K562 (cell line): ENCODE measurements at regions not wholly inside any gene's neighbourhood (a gene's known extent, or its start where the extent isn't known, plus 50 kb on each side); places are given as distances from the start of the nearest gene placed in this dataset.

Source experiments
- ATAC-seq: fragments of 200-7000 bp; cut with Tn5 transposase; 3 replicates; pipeline ENCODE4 v1.9.1; 2020; ENCODE audit warnings: moderate library complexity
- BruUV-seq: library from RNA; stranded (reverse); fragments of 400-500 nt; replicated peaks from 2 replicates; lab custom pipeline; 2021; lab: Mats Ljungman, UMichigan
- CTCF ChIA-PET: fragments of 300-600 bp; formaldehyde crosslinking; extraction: SDS; loops from one replicate; lab custom pipeline; 2021; ENCODE audit warnings: low intra/inter-chr PET ratio; lab: Yijun Ruan, JAX
- POLR2A ChIA-PET: fragments of 300-600, 350-650 bp; sonication (Branson Sonifier 250); formaldehyde crosslinking; extraction: SDS; loops from one replicate; lab custom pipeline; 2021; ENCODE audit warnings: antibody characterized with exemption, inconsistent platforms; lab: Yijun Ruan, JAX
- DNase-seq, 4 experiments: peaks; one replicate each; pipeline versions ENCODE4 v3.0.0 to v3.0.0-alpha.2; 2011 to 2018; ENCODE audit warnings: low spot score in 3 of 4, mixed read lengths in 3 of 4; ENCODE audit errors: extremely low read depth in 1 of 4
- FAIRE-seq: peaks from 2 replicates; lab custom pipeline; 2011; peaks lifted over from hg19 to GRCh38; lab: Jason Lieb, UNC
- H2AFZ ChIP-seq: 2 replicates; pipeline ENCODE4 v1.6.0; 2011; ENCODE audit warnings: low read depth, low read length, control low read depth, inconsistent platforms
- H3K27ac ChIP-seq: fragments of 200-600 bp; 3 replicates; pipeline ENCODE4 v1.8.0; 2011; ENCODE audit warnings: low read depth, mild to moderate bottlenecking, control low read depth, inconsistent platforms, low read length, moderate library complexity, mixed read lengths; ENCODE audit errors: extremely low read depth
- H3K27me3 ChIP-seq, 2 experiments: fragments of 300-600 bp in 1 of 2; 2 replicates in 1 of 2; 3 replicates in 1 of 2; pipeline versions ENCODE4 v1.6.0 to v1.8.0; 2011; ENCODE audit warnings: inconsistent platforms in 2 of 2, low read length in 2 of 2, mild to moderate bottlenecking in 1 of 2, mixed read lengths in 1 of 2, moderate library complexity in 1 of 2; ENCODE audit not compliant: control insufficient read depth in 2 of 2, insufficient read depth in 2 of 2
- H3K36me3 ChIP-seq: fragments of 300-600 bp; 3 replicates; pipeline ENCODE4 v1.8.0; 2011; ENCODE audit warnings: mild to moderate bottlenecking, low read length, inconsistent platforms; ENCODE audit not compliant: control insufficient read depth, insufficient read depth
- H3K4me1 ChIP-seq, 2 experiments: fragments of 200-600 bp in 1 of 2; replicated peaks in 1 of 2; 2 replicates in 1 of 2; 3 replicates in 1 of 2; pipeline versions ENCODE4 v1.5.1 to v1.8.0; 2011; ENCODE audit warnings: inconsistent platforms in 2 of 2, low read length in 2 of 2, mild to moderate bottlenecking in 1 of 2, mixed read lengths in 1 of 2, moderate library complexity in 1 of 2; ENCODE audit not compliant: control insufficient read depth in 2 of 2, insufficient read depth in 2 of 2
- H3K4me2 ChIP-seq: 2 replicates; pipeline ENCODE4 v1.6.1; 2011; ENCODE audit warnings: low read length, control low read depth, inconsistent platforms, mixed read lengths; ENCODE audit not compliant: insufficient read depth
- H3K4me3 ChIP-seq: fragments of 200-600 bp; sonication (generic), shearing (Covaris generic); 2 replicates; pipeline ENCODE4 v1.5.1; 2016; ENCODE audit warnings: control low read depth, inconsistent platforms
- H3K79me2 ChIP-seq: fragments of 200-600 bp; 3 replicates; pipeline ENCODE4 v1.8.0; 2011; ENCODE audit warnings: low read length, inconsistent platforms; ENCODE audit not compliant: control insufficient read depth, insufficient read depth
- H3K9ac ChIP-seq, 2 experiments: 2 replicates each; pipeline versions ENCODE4 v1.6.0 to v1.6.1; 2011; ENCODE audit warnings: low read depth in 2 of 2, low read length in 2 of 2, control low read depth in 1 of 2, inconsistent platforms in 1 of 2, mild to moderate bottlenecking in 1 of 2, mixed read lengths in 1 of 2; ENCODE audit not compliant: insufficient read depth in 1 of 2
- H3K9me1 ChIP-seq: one replicate; pipeline ENCODE4 v1.6.0; 2011; ENCODE audit warnings: inconsistent platforms, mild to moderate bottlenecking, low read length, moderate library complexity; ENCODE audit not compliant: control insufficient read depth, insufficient read depth
- H3K9me3 ChIP-seq: replicated peaks from 2 replicates; pipeline ENCODE4 v1.5.1; 2011; ENCODE audit warnings: low read depth, low read length, inconsistent platforms; ENCODE audit not compliant: control insufficient read depth, insufficient read depth
- H4K20me1 ChIP-seq: replicated peaks from 2 replicates; pipeline ENCODE4 v1.6.1; 2011; ENCODE audit warnings: low read length, inconsistent platforms, mixed read lengths; ENCODE audit not compliant: control insufficient read depth, insufficient read depth
- CHD1 ChIP-seq: fragments of 200-600 bp; sonication (generic); IDR thresholded peaks from one replicate; pipeline ENCODE4 v1.6.1; 2012; ENCODE audit warnings: mild to moderate bottlenecking, moderate library complexity, low read length, inconsistent platforms
- CUX1 ChIP-seq: fragments of 200-800 bp; sonication (Bioruptor generic); IDR thresholded peaks from 2 replicates; pipeline ENCODE4 v1.6.1; 2016; ENCODE audit warnings: missing genetic modification characterization, missing compliant biosample characterization
- HES1 ChIP-seq: fragments of 450-650 bp; IDR thresholded peaks from 2 replicates; pipeline ENCODE4 v1.6.1; 2016; ENCODE audit warnings: low read depth, mild to moderate bottlenecking, moderate library complexity
- ID3 ChIP-seq, 2 experiments: fragments of 250-450 bp in 1 of 2; fragments of 450-650 bp in 1 of 2; sonication (Bioruptor Pico) in 1 of 2; IDR thresholded peaks; 2 replicates each; pipeline versions ENCODE4 v1.6.1 to v1.8.0; 2016 to 2021; ENCODE audit warnings: mild to moderate bottlenecking in 2 of 2, moderate library complexity in 2 of 2, missing compliant biosample characterization in 1 of 2, missing genetic modification characterization in 1 of 2
- MED1 ChIP-seq: sonication (generic); formaldehyde crosslinking; IDR thresholded peaks from 2 replicates; pipeline ENCODE4 v1.8.1; 2023; ENCODE audit warnings: missing genetic modification reagents, borderline replicate concordance
- MIER1 ChIP-seq: fragments of 450-650 bp; IDR thresholded peaks from 2 replicates; pipeline ENCODE4 v1.6.1; 2016; ENCODE audit warnings: antibody characterized with exemption, mild to moderate bottlenecking, low read depth
- MTA2 ChIP-seq: fragments of 450-650 bp; IDR thresholded peaks from 2 replicates; pipeline ENCODE4 v1.6.1; 2016; ENCODE audit warnings: low read depth
- NFATC3 ChIP-seq: fragments of 450-650 bp; IDR thresholded peaks from 2 replicates; pipeline ENCODE4 v1.6.1; 2017; ENCODE audit warnings: mild to moderate bottlenecking
- WHSC1 ChIP-seq: IDR thresholded peaks from one replicate; pipeline ENCODE4 v1.6.1; 2012; ENCODE audit warnings: low read length, control low read depth, inconsistent platforms
- ZNF143 ChIP-seq: sonication (generic); formaldehyde crosslinking; IDR thresholded peaks from 2 replicates; pipeline ENCODE4 v1.9.0; 2022; ENCODE audit warnings: mild to moderate bottlenecking, missing genetic modification reagents
- WGBS: fragments of 100-300 bp; shearing (Covaris generic); methylation state at CpG from one replicate; pipeline ENCODE4 v1.1.6; 2016; ENCODE audit warnings: low coverage, mixed read lengths; ENCODE audit not compliant: insufficient coverage; ENCODE audit errors: missing lambda C conversion rate; 5-methylcytosine and 5-hydroxymethylcytosine counted together
- in situ Hi-C: fragments of 300-500 bp; cut with MboI; formaldehyde crosslinking; loops from 4 replicates; pipeline ENCODE4 v1.15.0; 2018; ENCODE audit warnings: inconsistent platforms, mixed read lengths
- intact Hi-C: fragments of 100-400 bp; cut with micrococcal nuclease; formaldehyde crosslinking; loops from 2 replicates; pipeline ENCODE4 v1.14.2; 2022

GRCh38 chr5:41995193-41995592 is 70.1 kb downstream of the FBXO4 start:
- CTCF ChIA-PET: no interaction called here
- Histone ChIP-seq H3K9me3 (no peaks in the 10 kb centered on the region), H3K4me2 (no peak overlapping the region), H3K4me3 (no peak overlapping the region), H3K9me1 (no peaks in the 10 kb centered on the region), H3K9ac (no peak overlapping the region), H3K27ac (no peak overlapping the region), H3K36me3 (no peaks in the 10 kb centered on the region), H3K4me1 (no peaks in the 10 kb centered on the region), H3K27me3 (no peaks in the 10 kb centered on the region; a peak in 1 of 5 replicates), H4K20me1 (no peaks in the 10 kb centered on the region), H2AFZ (no peak overlapping the region), H3K79me2 (no peaks in the 10 kb centered on the region)
- POLR2A ChIA-PET: no interaction called here
- intact Hi-C loops (no loop called here), in situ Hi-C loops (no loop called here)
- 2% methylated on average over 3 of the region's 3 CpGs for WGBS
- BruUV-seq: no TSS peak
- TF ChIP-seq CHD1 (no peak), CUX1 (CRISPR knock-in tag) (no peak), MTA2 (no peak), WHSC1 (no peak), HES1 (no peak), MIER1 (no peak), MED1 (CRISPR knock-in tag) (no peak), ID3 (CRISPR knock-in tag; IDR thresholded peaks at IDR 0.05) (no peak), ID3 (tag; IDR thresholded peaks at IDR 0.05) (no peak), ZNF143 (CRISPR knock-in tag) (no peak), NFATC3 (no peak)
- no peak for ATAC-seq
- no peak for DNase-seq
- FAIRE-seq: no peak
